Esophagus muscularis mucosa (tissue), 4 donors: ENCODE measurements at regions not wholly inside any gene's neighbourhood (a gene's known extent, or its start where the extent isn't known, plus 50 kb on each side); places are given as distances from the start of the nearest gene placed in this dataset.

Source experiments
- DNase-seq: peaks from one replicate; pipeline ENCODE4 v3.0.0-alpha.2; 2017; ENCODE audit errors: extremely low spot score
- H3K27ac ChIP-seq, 4 donors: fragments of 200-600 bp; sonication (generic); replicated peaks in 1 of 4; 1 replicate in 3 of 4; 2 replicates in 1 of 4; pipeline ENCODE4 v1.5.1; 2016 to 2019; ENCODE audit warnings: mild to moderate bottlenecking in 1 of 4
- H3K27me3 ChIP-seq, 4 donors: fragments of 200-600 bp; sonication (generic); one replicate each; pipeline versions ENCODE4 v1.5.1 to v1.6.0; 2016 to 2019
- H3K36me3 ChIP-seq, 4 donors: fragments of 200-600 bp; sonication (generic); one replicate each; pipeline ENCODE4 v1.5.1; 2016 to 2019
- H3K4me1 ChIP-seq, 4 donors: fragments of 200-600 bp; sonication (generic); one replicate each; pipeline ENCODE4 v1.5.1; 2016 to 2019
- H3K4me3 ChIP-seq, 4 donors: fragments of 200-600 bp; sonication (generic); 1 replicate in 2 of 4; 2 replicates in 2 of 4; pipeline ENCODE4 v1.5.1; 2016 to 2019; ENCODE audit warnings: mild to moderate bottlenecking in 4 of 4, moderate library complexity in 1 of 4
- H3K9me3 ChIP-seq, 4 donors: fragments of 200-600 bp; sonication (generic); 1 replicate in 3 of 4; 2 replicates in 1 of 4; pipeline ENCODE4 v1.5.1; 2016 to 2019
- CTCF ChIP-seq, 3 experiments: fragments of 200-600 bp in 2 of 3; fragments of 450-650 bp in 1 of 3; sonication (generic) in 2 of 3; IDR thresholded peaks; one replicate each; pipeline ENCODE4 v1.5.1; 2017 to 2019; ENCODE audit warnings: antibody characterized with exemption in 3 of 3, mild to moderate bottlenecking in 2 of 3, moderate library complexity in 1 of 3
- EP300 ChIP-seq: sonication (generic); formaldehyde crosslinking; IDR thresholded peaks from one replicate; pipeline ENCODE4 v1.6.1; 2017; ENCODE audit warnings: antibody characterized with exemption
- POLR2A ChIP-seq: fragments of 450-650 bp; IDR thresholded peaks from one replicate; pipeline ENCODE4 v1.6.1; 2017; ENCODE audit warnings: antibody characterized with exemption, moderate library complexity, mild to moderate bottlenecking, low read depth
- POLR2AphosphoS5 ChIP-seq, 2 donors: sonication (generic); formaldehyde crosslinking; IDR thresholded peaks; one replicate each; pipeline ENCODE4 v1.6.1; 2017; ENCODE audit warnings: antibody characterized with exemption in 2 of 2
- WGBS: methylation state at CpG from one replicate; pipeline ENCODE4 v1.1.5; 2018; 5-methylcytosine and 5-hydroxymethylcytosine counted together
- intact Hi-C: fragments of 100-400 bp; cut with DNase I; formaldehyde crosslinking; loops from one replicate; pipeline ENCODE4 v1.15.1; 2023

- intact Hi-C loops = no loop called here
- 86% methylated on average over 5 of the region's 5 CpGs for WGBS
- Histone ChIP-seq H3K4me3 (no peak overlapping the region), H3K27ac (no peak overlapping the region), H3K27me3 (no peaks in the 10 kb centered on the region), H3K9me3 (no peaks in the 10 kb centered on the region), H3K36me3 (no peaks in the 10 kb centered on the region), H3K4me1 (peaks cover 0 to 3% (median under 1%) of the 10 kb centered on the region in 4 donors)
- no peak for DNase-seq
- no peak for TF ChIP-seq EP300
- no peak for TF ChIP-seq POLR2AphosphoS5 (IDR thresholded peaks at IDR 0.05)
- no peak for TF ChIP-seq CTCF (IDR thresholded peaks at IDR 0.05)
Observed at GRCh38 chr15:95834028-95834804, 496.3 kb upstream of the NR2F2 start.

- H3K27ac ChIP-seq = no peak overlapping the region
- no peak for TF ChIP-seq CTCF (IDR thresholded peaks at IDR 0.05)
- TF ChIP-seq EP300 = no peak
- no peak for TF ChIP-seq POLR2A
- no peak for TF ChIP-seq POLR2AphosphoS5 (IDR thresholded peaks at IDR 0.05)
- WGBS = 35% methylated on average over 1 of the region's 1 CpG
- no peaks in the 10 kb centered on the region for H3K9me3 ChIP-seq
- intact Hi-C loops = no loop called here
- no peaks in the 10 kb centered on the region for H3K27me3 ChIP-seq
- no peak for DNase-seq
- no peaks in the 10 kb centered on the region for H3K36me3 ChIP-seq
- H3K4me1 ChIP-seq = peaks cover 0 to 17% (median 13%) of the 10 kb centered on the region in 4 donors
- no peak overlapping the region for H3K4me3 ChIP-seq
Observed at GRCh38 chr15:95836536-95836935, 494.0 kb upstream of the NR2F2 start.

GRCh38 chr15:95837341-95838004, 493.0 kb upstream of the NR2F2 start:
- no peaks in the 10 kb centered on the region for H3K27me3 ChIP-seq
- H3K4me1 ChIP-seq = peaks cover 0 to 17% (median 13%) of the 10 kb centered on the region in 4 donors
- TF ChIP-seq EP300 (no peak), POLR2A (no peak), POLR2AphosphoS5 (IDR thresholded peaks at IDR 0.05) (no peak), CTCF (IDR thresholded peaks at IDR 0.05) (no peak)
- no peak overlapping the region for H3K4me3 ChIP-seq
- 97% methylated on average over 4 of the region's 4 CpGs for WGBS
- H3K36me3 ChIP-seq = no peaks in the 10 kb centered on the region
- no peak for DNase-seq
- H3K27ac ChIP-seq = no peak overlapping the region
- intact Hi-C loops = no loop called here
- no peaks in the 10 kb centered on the region for H3K9me3 ChIP-seq

GRCh38 chr15:95839367-95839782, 491.1 kb upstream of the NR2F2 start:
- TF ChIP-seq POLR2A (no peak), CTCF (IDR thresholded peaks at IDR 0.05) (no peak), EP300 (no peak), POLR2AphosphoS5 (IDR thresholded peaks at IDR 0.05) (no peak)
- Histone ChIP-seq H3K27me3 (no peaks in the 10 kb centered on the region), H3K27ac (peak overlapping the region; percentile 21 to 50 (median 37)), H3K4me3 (no peak overlapping the region), H3K9me3 (no peaks in the 10 kb centered on the region), H3K4me1 (peaks cover 3 to 17% (median 13%) of the 10 kb centered on the region in 4 donors), H3K36me3 (no peaks in the 10 kb centered on the region)
- WGBS = 50% methylated on average over 2 of the region's 2 CpGs
- DNase-seq = no peak
- intact Hi-C loops = no loop called here
